ENCODE measurements at regions not wholly inside any gene's neighbourhood (a gene's known extent, or its start where the extent isn't known, plus 50 kb on each side); places are given as distances from the start of the nearest gene placed in this dataset.
"Not testable (repeated sequence)": the region's sequence is repeated elsewhere in the genome, so short reads cannot be mapped to it uniquely, and the experiment has no call there.

DNA sequence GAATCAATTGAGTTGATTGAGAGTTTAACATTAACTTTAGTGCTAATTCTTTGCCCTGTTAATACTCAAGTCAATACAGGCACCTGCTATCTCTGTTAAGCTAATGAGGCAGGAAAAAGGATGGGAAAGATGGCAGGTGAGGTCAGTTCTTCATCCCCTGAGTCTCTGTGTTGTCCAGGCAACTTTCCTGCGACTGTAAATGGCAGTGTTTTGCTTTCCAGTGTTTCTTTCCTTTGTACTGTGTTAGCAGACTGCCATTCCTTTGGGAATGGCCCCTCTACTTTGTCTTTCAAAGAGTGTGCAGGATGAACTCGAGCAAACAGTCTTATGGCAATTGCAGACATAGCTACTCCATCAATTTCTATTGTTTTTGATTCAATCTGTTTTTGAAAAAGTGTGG, 202.2 kb upstream of the VLDLR start:
- no peak for TF ChIP-seq CTCF (IDR thresholded peaks at IDR 0.05; ENCODE audit: borderline replicate concordance, control extremely low read depth, extremely low read depth, insufficient read depth, missing control alignments)
- in situ Hi-C loops (cut with MboI; ENCODE audit: low sequenced_read_pairs, unreplicated experiment) = no loop called here

DNA sequence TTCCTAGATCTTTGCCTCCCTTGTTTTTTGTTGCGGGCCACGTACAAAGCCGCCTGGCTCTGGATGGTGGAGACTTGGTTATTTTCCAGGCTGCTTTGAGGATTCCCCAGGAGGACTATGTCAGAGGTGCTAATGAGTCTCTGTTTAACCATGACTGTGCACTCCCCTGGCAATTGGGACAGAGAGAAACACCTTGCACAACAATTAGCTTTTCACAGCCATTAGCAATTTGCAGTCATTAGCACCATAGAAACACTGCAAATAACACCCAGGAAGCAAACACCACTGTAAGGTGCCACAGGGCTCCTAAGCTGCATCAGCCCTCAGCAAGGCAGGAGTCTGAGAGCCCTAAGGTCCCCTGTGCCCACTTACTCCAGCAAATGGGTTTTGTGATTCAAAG, 201.0 kb upstream of the VLDLR start:
- TF ChIP-seq CTCF (IDR thresholded peaks at IDR 0.05; ENCODE audit: borderline replicate concordance, control extremely low read depth, extremely low read depth, insufficient read depth, missing control alignments) = no peak
- in situ Hi-C loops (cut with MboI; ENCODE audit: low sequenced_read_pairs, unreplicated experiment) = no loop called here
- DNase-seq (ENCODE audit: low spot score) = no peak

More for the DNA sequence above, 202.2 kb upstream of the VLDLR start:
- DNase-seq (ENCODE audit: low spot score) = no peak

DNA sequence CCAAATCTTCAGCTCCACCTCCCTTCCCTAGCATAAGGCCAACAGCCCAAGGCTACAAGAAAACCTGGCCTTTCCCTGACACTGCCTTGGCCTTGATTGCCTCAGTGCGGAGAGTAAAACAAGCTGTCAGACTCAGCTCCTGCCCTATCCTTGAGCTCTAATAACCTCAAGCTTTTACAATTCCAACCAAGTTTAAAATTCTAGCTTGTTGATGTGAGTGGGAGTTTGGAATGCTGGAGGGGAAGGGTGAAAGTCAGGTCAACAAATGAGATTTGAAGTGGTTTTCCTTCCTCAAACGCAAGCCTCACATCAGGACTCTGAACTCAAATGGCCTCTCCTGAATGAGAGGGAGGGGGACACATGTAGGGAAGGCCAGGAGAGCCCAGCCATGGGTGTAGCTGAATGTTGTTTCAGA, 197.0 kb upstream of the VLDLR start:
- in situ Hi-C loops (cut with MboI; ENCODE audit: low sequenced_read_pairs, unreplicated experiment) = no loop called here
- TF ChIP-seq CTCF (IDR thresholded peaks at IDR 0.05; ENCODE audit: borderline replicate concordance, control extremely low read depth, extremely low read depth, insufficient read depth, missing control alignments) = no peak
- DNase-seq (ENCODE audit: low spot score) = no peak

DNA sequence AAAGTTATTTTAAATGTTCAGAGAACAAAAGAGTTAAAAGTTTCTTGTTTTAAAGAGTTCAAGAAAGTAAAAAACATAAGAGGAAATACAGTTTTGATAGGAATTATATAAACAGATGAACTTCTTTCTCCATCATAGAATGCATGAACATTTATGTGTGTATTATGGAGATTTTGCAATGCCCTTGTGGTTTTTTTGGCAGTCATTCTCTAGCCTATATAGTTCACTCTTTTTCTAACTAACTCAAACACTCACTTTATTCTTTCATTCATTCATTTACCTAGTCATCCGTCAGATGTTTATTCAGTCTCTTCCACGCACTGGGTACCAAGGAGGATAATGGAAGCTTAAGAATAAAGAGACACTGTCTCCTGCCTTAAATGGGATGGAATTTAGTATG, 195.9 kb upstream of the VLDLR start:
- DNase-seq (ENCODE audit: low spot score) = no peak
- in situ Hi-C loops (cut with MboI; ENCODE audit: low sequenced_read_pairs, unreplicated experiment) = no loop called here
- TF ChIP-seq CTCF (IDR thresholded peaks at IDR 0.05; ENCODE audit: borderline replicate concordance, control extremely low read depth, extremely low read depth, insufficient read depth, missing control alignments) = no peak

DNA sequence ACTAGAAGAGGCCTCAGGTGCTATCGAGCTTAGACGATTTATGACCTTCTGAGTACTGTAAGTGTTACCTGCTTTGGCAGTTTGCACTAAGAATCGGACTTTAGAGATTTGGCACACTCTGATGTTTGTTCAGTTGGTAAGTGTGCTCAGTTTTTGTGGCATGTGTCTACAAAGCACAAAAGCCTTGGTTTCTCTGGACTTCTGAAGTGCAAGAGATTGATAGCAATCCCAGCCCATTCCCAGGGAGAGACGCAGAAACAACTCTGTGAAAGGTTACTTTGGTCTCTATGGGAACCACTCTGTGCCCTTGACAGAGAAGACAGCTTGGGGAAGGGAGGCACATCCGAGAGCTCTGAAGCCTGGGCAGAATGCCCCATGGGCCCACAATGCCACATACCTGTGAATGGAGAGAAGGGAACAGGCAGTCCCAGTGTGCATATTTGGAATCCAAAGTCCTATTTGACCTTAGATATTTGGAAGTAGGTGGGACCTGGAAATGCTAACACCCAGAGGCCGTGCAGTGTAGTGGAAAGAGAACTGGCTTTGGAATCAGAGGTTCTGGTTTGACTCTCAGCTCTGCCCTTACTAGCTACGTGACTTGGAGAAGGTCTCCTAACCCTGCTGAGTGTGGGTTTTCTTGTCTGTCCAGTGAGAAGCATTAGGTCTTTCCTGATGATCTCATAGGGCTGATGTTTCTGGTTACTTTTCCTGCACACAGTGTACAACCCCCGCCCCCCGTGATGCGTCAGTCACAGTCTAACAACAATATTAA, 194.3 kb upstream of the VLDLR start:
- TF ChIP-seq CTCF (IDR thresholded peaks at IDR 0.05; ENCODE audit: borderline replicate concordance, control extremely low read depth, extremely low read depth, insufficient read depth, missing control alignments) = no peak
- DNase-seq (ENCODE audit: low spot score) = no peak
- in situ Hi-C loops (cut with MboI; ENCODE audit: low sequenced_read_pairs, unreplicated experiment) = no loop called here

DNA sequence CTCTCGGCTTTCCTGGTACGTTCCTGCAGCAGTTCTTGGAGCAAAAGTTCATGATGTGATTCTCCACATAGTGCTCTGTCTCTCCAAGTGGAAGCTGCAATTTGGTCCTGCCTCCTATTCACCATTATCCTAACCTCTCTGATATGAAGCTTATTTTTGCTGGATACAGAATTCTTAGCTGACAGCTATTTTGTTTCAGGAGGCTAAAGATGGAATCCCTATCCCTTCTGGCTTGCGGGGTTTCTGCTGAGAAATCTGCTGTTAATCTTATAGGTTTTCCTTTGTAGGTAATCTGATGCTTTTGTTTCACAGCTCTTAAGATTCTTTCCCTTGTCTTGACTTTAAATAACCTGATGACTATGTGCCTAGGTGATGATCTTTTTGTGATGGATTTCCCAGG, 181.6 kb upstream of the VLDLR start:
- no peak for DNase-seq (ENCODE audit: low spot score)
- in situ Hi-C loops (cut with MboI; ENCODE audit: low sequenced_read_pairs, unreplicated experiment) = no loop called here
- TF ChIP-seq CTCF (IDR thresholded peaks at IDR 0.05; ENCODE audit: borderline replicate concordance, control extremely low read depth, extremely low read depth, insufficient read depth, missing control alignments) = no peak

GRCh38 chr9:2443933-2444332, 177.7 kb upstream of the VLDLR start:
- DNase-seq (ENCODE audit: low spot score); in situ Hi-C loops (cut with MboI; ENCODE audit: low sequenced_read_pairs, unreplicated experiment): not testable (repeated sequence)

Measured in GM13976 (cell line).